Left lung (tissue), 4 donors: ENCODE measurements at regions not wholly inside any gene's neighbourhood (a gene's known extent, or its start where the extent isn't known, plus 50 kb on each side); places are given as distances from the start of the nearest gene placed in this dataset.

Experiments
- ATAC-seq: fragments of 200-7000 bp; cut with Tn5 transposase; one replicate; pipeline ENCODE4 v1.9.1; 2020; ENCODE audit warnings: moderate library complexity
- DNase-seq, 4 donors: peaks; one replicate each; pipeline ENCODE4 v3.0.0-alpha.2; 2013 to 2020
- H3K27ac ChIP-seq, 2 donors: fragments of 200-600 bp; sonication (generic) in 1 of 2; one replicate each; pipeline versions ENCODE4 v1.5.0 to v1.8.0; 2020 to 2021
- H3K27me3 ChIP-seq, 2 donors: fragments of 200-600 bp; sonication (generic) in 1 of 2; one replicate each; pipeline versions ENCODE4 v1.5.0 to v1.8.0; 2020 to 2021
- H3K36me3 ChIP-seq, 2 donors: fragments of 200-600 bp; sonication (generic) in 1 of 2; one replicate each; pipeline versions ENCODE4 v1.5.0 to v1.8.0; 2020 to 2021
- H3K4me1 ChIP-seq, 2 donors: fragments of 200-600 bp; one replicate each; pipeline ENCODE4 v1.8.0; 2021
- H3K4me3 ChIP-seq, 2 donors: fragments of 200-600 bp; sonication (generic) in 1 of 2; one replicate each; pipeline versions ENCODE4 v1.5.0 to v1.8.0; 2020 to 2021; ENCODE audit warnings: mild to moderate bottlenecking in 1 of 2
- H3K9me3 ChIP-seq, 2 donors: fragments of 200-600 bp; sonication (generic) in 1 of 2; one replicate each; pipeline versions ENCODE4 v1.5.0 to v1.8.0; 2020 to 2021
- intact Hi-C, 2 donors: fragments of 100-400 bp; cut with DNase I; formaldehyde crosslinking; loops; one replicate each; pipeline versions ENCODE4 v1.11.2 to v1.14.2; 2022
- TF ChIP-seq, protein P1 (sequence below), 2 donors: fragments of 200-600 bp; sonication (generic) in 1 of 2; IDR thresholded peaks; one replicate each; pipeline versions ENCODE4 v1.5.0 to v1.8.0; 2021; ENCODE audit warnings: antibody characterized with exemption in 2 of 2
- donor health status: DM: no; HTN: yes; CAD: no.
- donor health status: DM: no; HTN: no; CAD: no.

DNA sequence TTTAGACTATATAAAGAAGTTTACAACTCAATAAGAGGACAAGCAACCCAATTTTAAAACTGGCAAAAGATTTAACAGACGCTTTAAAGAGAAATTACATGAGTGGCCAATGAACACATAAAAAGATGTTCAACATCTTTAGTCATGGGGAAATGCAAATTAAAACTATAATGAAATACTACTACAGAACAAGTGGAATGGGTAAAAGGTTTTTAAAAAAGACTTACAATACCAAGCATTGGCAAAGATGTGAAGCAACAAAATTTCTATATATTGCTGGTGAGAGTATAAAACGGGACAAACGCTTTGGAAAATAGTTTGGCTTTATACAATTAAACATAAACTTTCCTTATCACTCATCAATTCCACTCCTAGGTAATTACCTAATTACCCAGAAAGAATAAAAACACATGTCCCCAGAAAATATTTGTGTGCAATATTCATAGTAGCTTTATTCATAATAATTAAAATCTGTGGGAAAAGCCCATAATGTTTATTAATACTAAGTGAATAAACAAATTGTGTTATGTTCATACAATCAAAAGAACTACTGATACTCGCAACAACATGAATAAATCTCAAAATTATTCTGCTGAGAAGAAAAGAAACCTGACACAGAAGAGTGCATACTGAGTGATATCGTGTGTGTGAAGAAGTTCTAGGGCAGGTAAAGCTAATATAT, 76.7 kb upstream of the MYCN start:
- DNase-seq: no peak
- Histone ChIP-seq H3K4me3 (no peak overlapping the region), H3K4me1 (no peaks in the 10 kb centered on the region), H3K36me3 (no peaks in the 10 kb centered on the region), H3K9me3 (peaks cover 0 to 4% of the 10 kb centered on the region in 2 donors), H3K27me3 (no peaks in the 10 kb centered on the region), H3K27ac (no peak overlapping the region)
- ATAC-seq: no peak
- TF ChIP-seq, protein P1, sequence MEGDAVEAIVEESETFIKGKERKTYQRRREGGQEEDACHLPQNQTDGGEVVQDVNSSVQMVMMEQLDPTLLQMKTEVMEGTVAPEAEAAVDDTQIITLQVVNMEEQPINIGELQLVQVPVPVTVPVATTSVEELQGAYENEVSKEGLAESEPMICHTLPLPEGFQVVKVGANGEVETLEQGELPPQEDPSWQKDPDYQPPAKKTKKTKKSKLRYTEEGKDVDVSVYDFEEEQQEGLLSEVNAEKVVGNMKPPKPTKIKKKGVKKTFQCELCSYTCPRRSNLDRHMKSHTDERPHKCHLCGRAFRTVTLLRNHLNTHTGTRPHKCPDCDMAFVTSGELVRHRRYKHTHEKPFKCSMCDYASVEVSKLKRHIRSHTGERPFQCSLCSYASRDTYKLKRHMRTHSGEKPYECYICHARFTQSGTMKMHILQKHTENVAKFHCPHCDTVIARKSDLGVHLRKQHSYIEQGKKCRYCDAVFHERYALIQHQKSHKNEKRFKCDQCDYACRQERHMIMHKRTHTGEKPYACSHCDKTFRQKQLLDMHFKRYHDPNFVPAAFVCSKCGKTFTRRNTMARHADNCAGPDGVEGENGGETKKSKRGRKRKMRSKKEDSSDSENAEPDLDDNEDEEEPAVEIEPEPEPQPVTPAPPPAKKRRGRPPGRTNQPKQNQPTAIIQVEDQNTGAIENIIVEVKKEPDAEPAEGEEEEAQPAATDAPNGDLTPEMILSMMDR (IDR thresholded peaks at IDR 0.05): no peak
- intact Hi-C loops: no loop called here

DNA sequence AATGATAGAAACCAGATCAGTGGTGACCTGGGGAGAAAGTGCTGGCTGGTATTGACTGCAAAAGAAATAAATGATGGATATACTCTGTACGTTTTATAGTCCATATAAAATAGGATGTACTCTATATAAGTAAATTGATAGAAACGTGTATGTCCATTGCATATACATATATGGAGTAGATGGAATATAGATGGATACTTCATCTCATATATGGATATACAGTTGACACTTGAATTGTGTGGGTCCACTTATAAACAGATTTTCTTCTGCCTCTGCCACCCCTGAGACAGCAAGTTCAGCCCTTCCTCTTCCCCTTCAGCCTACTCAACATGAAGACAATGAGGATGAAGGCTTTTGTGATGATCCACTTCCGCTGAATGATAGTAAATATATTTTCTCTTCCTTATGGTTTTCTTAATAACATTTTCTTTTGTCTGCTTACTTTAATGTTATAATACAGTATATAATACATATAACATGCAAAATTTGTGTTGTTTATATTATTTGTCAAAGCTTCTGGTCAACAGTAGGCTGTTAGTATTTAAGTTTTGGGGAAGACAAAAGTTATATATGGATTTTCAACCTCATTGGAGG, 76.1 kb upstream of the MYCN start:
- intact Hi-C loops: no loop called here
- DNase-seq (no peak), ATAC-seq (no peak)
- Histone ChIP-seq H3K27ac (no peak overlapping the region), H3K36me3 (no peaks in the 10 kb centered on the region), H3K9me3 (peaks cover 0 to 4% of the 10 kb centered on the region in 2 donors), H3K4me1 (no peaks in the 10 kb centered on the region), H3K4me3 (no peak overlapping the region), H3K27me3 (no peaks in the 10 kb centered on the region)
- TF ChIP-seq, protein P1 (IDR thresholded peaks at IDR 0.05): no peak

DNA sequence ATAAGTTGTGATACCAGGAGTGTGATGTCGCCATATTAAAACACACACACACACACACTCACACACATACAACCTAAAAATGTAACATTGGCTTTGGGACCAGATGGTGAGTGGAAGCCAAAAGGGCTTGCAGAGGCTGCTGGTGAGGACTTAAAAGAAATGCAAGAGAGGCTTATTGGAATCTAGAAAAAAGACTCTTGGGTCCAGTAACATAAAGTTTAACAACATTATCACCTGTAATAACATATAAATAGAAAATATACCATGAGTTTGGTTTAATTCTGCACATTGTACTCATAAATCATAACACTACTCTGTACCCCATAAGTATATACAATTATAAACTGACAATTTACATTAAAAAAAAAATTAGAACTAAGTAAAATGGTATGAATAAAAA, 74.4 kb upstream of the MYCN start:
- Histone ChIP-seq H3K4me1 (no peaks in the 10 kb centered on the region), H3K27ac (no peak overlapping the region), H3K27me3 (no peaks in the 10 kb centered on the region), H3K9me3 (peaks cover 0 to 4% of the 10 kb centered on the region in 2 donors), H3K36me3 (no peaks in the 10 kb centered on the region), H3K4me3 (no peak overlapping the region)
- intact Hi-C loops: no loop called here
- TF ChIP-seq, protein P1 (IDR thresholded peaks at IDR 0.05): no peak
- DNase-seq (no peak), ATAC-seq (no peak)

DNA sequence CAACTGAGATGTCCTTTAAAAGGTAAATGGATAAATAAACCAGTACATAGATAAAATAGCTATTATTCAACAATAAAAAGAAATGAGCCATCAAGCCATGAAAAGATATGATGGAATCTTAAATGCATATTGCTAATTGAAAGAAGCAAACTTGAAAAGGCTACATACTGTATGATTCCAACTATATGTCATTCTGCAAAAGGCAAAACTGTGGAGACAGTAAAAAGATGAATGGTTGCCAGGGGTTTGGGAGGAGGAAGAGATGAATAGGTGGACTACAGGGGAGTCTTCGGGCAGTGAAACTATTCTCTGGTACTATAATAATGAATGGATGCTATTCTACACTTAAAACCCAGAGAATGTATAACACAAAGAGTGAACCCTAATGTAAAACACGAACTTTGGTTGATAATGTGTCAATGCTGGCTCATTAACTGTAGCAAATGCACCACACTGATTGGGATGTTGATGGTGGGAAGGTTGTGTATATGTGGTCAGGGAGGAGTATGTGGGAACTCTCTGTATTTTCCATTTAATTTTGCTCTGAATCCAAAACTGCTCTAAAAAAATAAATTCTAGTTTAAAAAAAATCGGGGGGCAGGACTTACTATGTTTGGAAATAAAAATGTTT, 73.7 kb upstream of the MYCN start:
- DNase-seq (no peak), ATAC-seq (no peak)
- H3K27ac ChIP-seq: no peak overlapping the region
- no peaks in the 10 kb centered on the region for H3K36me3 ChIP-seq
- intact Hi-C loops: no loop called here
- H3K9me3 ChIP-seq: peaks cover 0 to 10% of the 10 kb centered on the region in 2 donors
- no peak overlapping the region for H3K4me3 ChIP-seq
- no peaks in the 10 kb centered on the region for H3K4me1 ChIP-seq
- TF ChIP-seq, protein P1 (IDR thresholded peaks at IDR 0.05): no peak
- no peaks in the 10 kb centered on the region for H3K27me3 ChIP-seq
